H9 (cell line): ENCODE measurements at regions not wholly inside any gene's neighbourhood (a gene's known extent, or its start where the extent isn't known, plus 50 kb on each side); places are given as distances from the start of the nearest gene placed in this dataset.

Experiments
- DNase-seq: peaks from one replicate; pipeline ENCODE4 v3.0.0-alpha.2; 2017
- H2AFZ ChIP-seq: one replicate; pipeline ENCODE4 v1.6.1; 2013; ENCODE audit warnings: mild to moderate bottlenecking, low read length, control low read depth, moderate library complexity
- H2AK5ac ChIP-seq: 2 replicates; pipeline ENCODE4 v1.6.1; 2013; ENCODE audit warnings: low read length, control low read depth, mixed read lengths; ENCODE audit not compliant: insufficient read length
- H2BK120ac ChIP-seq: one replicate; pipeline ENCODE4 v1.6.1; 2013; ENCODE audit warnings: low read depth, mild to moderate bottlenecking, low read length, control low read depth, inconsistent platforms; ENCODE audit not compliant: poor library complexity, severe bottlenecking
- H2BK12ac ChIP-seq: 2 replicates; pipeline ENCODE4 v1.6.1; 2013; ENCODE audit warnings: low read length, control low read depth, mixed read lengths, low read depth; ENCODE audit not compliant: insufficient read length
- H2BK15ac ChIP-seq: 2 replicates; pipeline ENCODE4 v1.6.1; 2013; ENCODE audit warnings: low read depth, low read length, control low read depth
- H2BK20ac ChIP-seq: one replicate; pipeline ENCODE4 v1.6.1; 2013; ENCODE audit warnings: low read depth, mild to moderate bottlenecking, low read length, control low read depth, inconsistent platforms; ENCODE audit not compliant: poor library complexity, severe bottlenecking
- H2BK5ac ChIP-seq: 2 replicates; pipeline ENCODE4 v1.6.1; 2013; ENCODE audit warnings: low read length, control low read depth, mixed read lengths; ENCODE audit not compliant: insufficient read length
- H3K14ac ChIP-seq: 2 replicates; pipeline ENCODE4 v1.6.1; 2013; ENCODE audit warnings: low read length, control low read depth; ENCODE audit not compliant: insufficient read depth
- H3K18ac ChIP-seq: 2 replicates; pipeline ENCODE4 v1.6.1; 2013; ENCODE audit warnings: low read depth, mild to moderate bottlenecking, mixed read lengths, low read length, control low read depth; ENCODE audit not compliant: insufficient read length
- H3K23ac ChIP-seq: 2 replicates; pipeline ENCODE4 v1.6.1; 2013; ENCODE audit warnings: low read length, control low read depth, mixed read lengths, low read depth; ENCODE audit not compliant: insufficient read length
- H3K23me2 ChIP-seq: 2 replicates; pipeline ENCODE4 v1.6.1; 2013; ENCODE audit warnings: low read depth, mild to moderate bottlenecking, mixed read lengths, low read length, control low read depth; ENCODE audit not compliant: insufficient read length, poor library complexity, severe bottlenecking
- H3K27ac ChIP-seq: 2 replicates; pipeline ENCODE4 v1.5.1; 2013; ENCODE audit warnings: low read length, control low read depth, mixed read lengths, low read depth; ENCODE audit not compliant: insufficient read length
- H3K27me3 ChIP-seq: 2 replicates; pipeline ENCODE4 v1.6.1; 2013; ENCODE audit warnings: low read length, control low read depth, inconsistent platforms; ENCODE audit not compliant: insufficient read depth
- H3K4ac ChIP-seq: 2 replicates; pipeline ENCODE4 v1.6.1; 2013; ENCODE audit warnings: low read depth, mild to moderate bottlenecking, control low read depth, inconsistent platforms, low read length, moderate library complexity
- H3K4me1 ChIP-seq: 2 replicates; pipeline ENCODE4 v1.6.1; 2013; ENCODE audit warnings: low read length, control low read depth, inconsistent platforms; ENCODE audit not compliant: insufficient read depth
- H3K4me2 ChIP-seq: 2 replicates; pipeline ENCODE4 v1.6.1; 2013; ENCODE audit warnings: low read length, control low read depth, mixed read lengths; ENCODE audit not compliant: insufficient read length, insufficient read depth
- H3K56ac ChIP-seq: 2 replicates; pipeline ENCODE4 v1.6.1; 2013; ENCODE audit warnings: low read depth, mild to moderate bottlenecking, mixed read lengths, low read length, control low read depth; ENCODE audit not compliant: insufficient read length
- H3K79me1 ChIP-seq: 2 replicates; pipeline ENCODE4 v1.6.1; 2013; ENCODE audit warnings: low read depth, mild to moderate bottlenecking, moderate library complexity, low read length, control low read depth, inconsistent platforms; ENCODE audit not compliant: insufficient read depth, poor library complexity, severe bottlenecking
- H3K79me2 ChIP-seq: 2 replicates; pipeline ENCODE4 v1.6.1; 2013; ENCODE audit warnings: low read length, control low read depth, inconsistent platforms; ENCODE audit not compliant: insufficient read depth
- H3K9ac ChIP-seq: 2 replicates; pipeline ENCODE4 v1.6.1; 2013; ENCODE audit warnings: low read length, control low read depth, mixed read lengths; ENCODE audit not compliant: insufficient read length; ENCODE audit errors: extremely low read depth
- H3K9me3 ChIP-seq: one replicate; pipeline ENCODE4 v1.6.1; 2013; ENCODE audit warnings: low read depth, low read length, inconsistent platforms; ENCODE audit not compliant: control insufficient read depth
- H3T11ph ChIP-seq: one replicate; pipeline ENCODE4 v1.6.1; 2013; ENCODE audit warnings: mild to moderate bottlenecking, low read length, control low read depth, inconsistent platforms
- H4K20me1 ChIP-seq: one replicate; pipeline ENCODE4 v1.6.1; 2013; ENCODE audit not compliant: control insufficient read depth, insufficient read length, insufficient read depth
- H4K5ac ChIP-seq: 2 replicates; pipeline ENCODE4 v1.6.1; 2013; ENCODE audit warnings: low read depth, mild to moderate bottlenecking, mixed read lengths, low read length, control low read depth; ENCODE audit not compliant: insufficient read length
- H4K8ac ChIP-seq: replicated peaks from 2 replicates; pipeline ENCODE4 v1.6.1; 2013; ENCODE audit warnings: low read length, control low read depth, mixed read lengths, low read depth; ENCODE audit not compliant: insufficient read length
- H4K91ac ChIP-seq: 2 replicates; pipeline ENCODE4 v1.6.1; 2013; ENCODE audit warnings: low read depth, mild to moderate bottlenecking, moderate library complexity, mixed read lengths, low read length, control low read depth; ENCODE audit not compliant: insufficient read length
- H3K27ac Mint-ChIP-seq, 3 experiments: 2 replicates in 2 of 3; 3 replicates in 1 of 3; pipeline ENCODE4 v1.8.0; 2020 to 2021; ENCODE audit warnings: mixed read lengths in 3 of 3, mild to moderate bottlenecking in 1 of 3, moderate library complexity in 1 of 3
- H3K27me3 Mint-ChIP-seq: 2 replicates; pipeline ENCODE4 v1.8.0; 2021; ENCODE audit warnings: low read depth, mild to moderate bottlenecking, moderate library complexity, mixed read lengths
- H3K36me3 Mint-ChIP-seq, 3 experiments: 2 replicates in 2 of 3; 3 replicates in 1 of 3; pipeline ENCODE4 v1.8.0; 2020 to 2021; ENCODE audit warnings: low read depth in 3 of 3, mixed read lengths in 3 of 3; ENCODE audit not compliant: insufficient read depth in 1 of 3
- H3K4me1 Mint-ChIP-seq, 2 experiments: 2 replicates each; pipeline ENCODE4 v1.8.0; 2020; ENCODE audit warnings: mixed read lengths in 2 of 2
- H3K4me3 Mint-ChIP-seq, 2 experiments: 2 replicates in 1 of 2; 3 replicates in 1 of 2; pipeline ENCODE4 v1.8.0; 2020 to 2021; ENCODE audit warnings: mild to moderate bottlenecking in 2 of 2, mixed read lengths in 2 of 2, moderate library complexity in 1 of 2
- H3K9me3 Mint-ChIP-seq, 2 experiments: 2 replicates in 1 of 2; 3 replicates in 1 of 2; pipeline ENCODE4 v1.8.0; 2020; ENCODE audit warnings: mild to moderate bottlenecking in 2 of 2, mixed read lengths in 2 of 2, moderate library complexity in 1 of 2
- CTCF ChIP-seq: fragments of 200-600 bp; sonication (generic); conservative IDR thresholded peaks from 3 replicates; pipeline ENCODE4 v1.8.0; 2021; ENCODE audit warnings: antibody characterized with exemption, mild to moderate bottlenecking
- WGBS: extraction: QIAGEN DNeasy Blood & Tissue Kit; methylation state at CpG from one replicate; pipeline ENCODE4 v1.1.7; 2013; ENCODE audit warnings: missing lambda C conversion rate, low lambda C conversion rate, mixed read lengths; ENCODE audit not compliant: insufficient read length; ENCODE audit errors: extremely low coverage; 5-methylcytosine and 5-hydroxymethylcytosine counted together

- Histone ChIP-seq H2AK5ac (no peak overlapping the region), H3K23me2 (no peaks in the 10 kb centered on the region), H2BK15ac (no peak overlapping the region), H3K9ac (no peak overlapping the region), H3T11ph (no peak overlapping the region), H2BK20ac (no peak overlapping the region), H3K9me3 (no peaks in the 10 kb centered on the region), H3K4me1 (no peaks in the 10 kb centered on the region; the same call in 1 of the 2 replicates), H3K79me2 (no peaks in the 10 kb centered on the region), H3K27ac (no peak overlapping the region), H3K79me1 (no peaks in the 10 kb centered on the region), H4K8ac (no peak overlapping the region), H2BK120ac (no peak overlapping the region), H2BK12ac (no peak overlapping the region), H3K14ac (no peak overlapping the region), H3K4ac (no peak overlapping the region), H2AFZ (no peak overlapping the region), H3K4me2 (no peak overlapping the region), H4K20me1 (no peaks in the 10 kb centered on the region), H4K91ac (no peak overlapping the region), H3K56ac (no peak overlapping the region), H3K23ac (no peak overlapping the region), H2BK5ac (no peak overlapping the region), H4K5ac (no peak overlapping the region), H3K27me3 (no peaks in the 10 kb centered on the region), H3K18ac (no peak overlapping the region)
- H3K4me1 Mint-ChIP-seq = peaks cover 8 to 26% of the 10 kb centered on the region in 2 experiments
- H3K27me3 Mint-ChIP-seq = peaks cover 16% of the 10 kb centered on the region
- no peak overlapping the region for H3K27ac Mint-ChIP-seq
- no CpG with 5 or more reads among the region's 12 CpGs for WGBS
- H3K4me3 Mint-ChIP-seq = no peak overlapping the region
- no peaks in the 10 kb centered on the region; a peak in 2 of 5 replicates for H3K9me3 Mint-ChIP-seq
- H3K36me3 Mint-ChIP-seq = no peaks in the 10 kb centered on the region
- no peak for TF ChIP-seq CTCF
- DNase-seq = no peak
Observed at GRCh38 chr20:62580733-62581132, 61.6 kb upstream of the SLCO4A1 start.
